HG02981 (cell line): ENCODE measurements at regions not wholly inside any gene's neighbourhood (a gene's known extent, or its start where the extent isn't known, plus 50 kb on each side); places are given as distances from the start of the nearest gene placed in this dataset.
"Not testable (repeated sequence)": the region's sequence is repeated elsewhere in the genome, so short reads cannot be mapped to it uniquely, and the experiment has no call there.

ENCODE experiments used
- ATAC-seq: cut with Tn5 transposase; IDR thresholded peaks from one replicate; pipeline ENCODE4 v1.9.1; 2021; ENCODE audit warnings: mild to moderate bottlenecking, moderate library complexity; ENCODE audit not compliant: unreplicated experiment

- no peak for ATAC-seq
These were observed 556.3 kb upstream of the CHAC2 start for GRCh38 chr2:53211201-53211774.

GRCh38 chr2:53210538-53210937, 557.1 kb upstream of the CHAC2 start:
- no peak for ATAC-seq

- no peak for ATAC-seq
These were observed 557.7 kb upstream of the CHAC2 start for GRCh38 chr2:53209679-53210458.

GRCh38 chr2:53208815-53209214, 558.8 kb upstream of the CHAC2 start:
- ATAC-seq: no peak

GRCh38 chr2:53206226-53206625, 561.4 kb upstream of the CHAC2 start:
- not testable (repeated sequence) for ATAC-seq

- no peak for ATAC-seq
These were observed 565.5 kb upstream of the CHAC2 start for GRCh38 chr2:53202063-53202462.

GRCh38 chr2:53200072-53200471, 567.5 kb upstream of the CHAC2 start:
- no peak for ATAC-seq

DNA sequence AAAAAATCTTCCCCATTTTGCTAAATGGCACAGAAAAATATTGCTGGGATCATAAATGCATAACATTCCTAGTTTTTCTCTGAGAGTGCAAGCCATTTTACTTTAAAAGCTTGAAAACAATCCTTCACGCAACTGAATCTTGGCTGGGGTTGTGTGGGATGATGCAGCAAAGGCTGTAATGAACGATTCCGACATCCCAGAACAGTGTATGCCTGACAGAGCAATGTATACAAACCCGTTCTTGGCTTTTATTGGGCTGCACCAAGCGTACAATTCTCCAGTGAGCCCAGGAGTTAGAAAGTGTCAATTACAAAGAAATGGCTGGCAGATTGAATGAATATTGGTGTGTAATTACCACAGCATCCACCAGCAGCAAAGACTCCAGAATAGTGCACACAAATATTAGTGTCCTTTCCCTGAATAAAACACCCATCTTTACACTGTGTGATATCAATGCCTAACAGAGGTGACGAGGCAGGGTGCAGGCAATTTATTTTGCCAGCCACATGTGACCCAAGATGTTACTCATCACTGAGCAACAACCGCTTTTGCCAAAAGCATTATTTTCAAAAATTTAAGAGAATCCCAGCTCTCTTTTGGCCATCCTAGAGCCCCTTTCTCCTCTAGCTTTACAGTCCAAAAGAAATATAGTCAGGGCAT, 578.6 kb upstream of the CHAC2 start:
- no peak for ATAC-seq

DNA sequence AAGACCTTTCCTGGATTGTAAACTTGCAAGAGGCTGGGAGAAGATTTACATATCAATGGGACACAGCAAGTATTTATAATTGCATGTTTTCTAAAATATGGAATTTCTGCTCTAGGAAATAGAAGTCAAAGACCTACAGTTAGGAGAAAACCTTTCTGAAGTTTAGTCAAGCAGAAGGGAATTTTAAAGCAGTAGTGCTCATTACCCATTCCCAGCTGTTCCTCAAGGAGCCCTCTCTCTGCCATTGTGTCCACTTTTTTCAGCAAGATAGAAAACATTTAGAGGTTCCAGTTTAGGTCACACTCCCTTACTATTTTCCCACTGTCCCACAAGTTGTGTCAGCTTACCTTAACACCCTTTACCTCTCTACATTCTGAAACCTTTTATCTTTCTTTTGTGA, 584.0 kb upstream of the CHAC2 start:
- no peak for ATAC-seq

DNA sequence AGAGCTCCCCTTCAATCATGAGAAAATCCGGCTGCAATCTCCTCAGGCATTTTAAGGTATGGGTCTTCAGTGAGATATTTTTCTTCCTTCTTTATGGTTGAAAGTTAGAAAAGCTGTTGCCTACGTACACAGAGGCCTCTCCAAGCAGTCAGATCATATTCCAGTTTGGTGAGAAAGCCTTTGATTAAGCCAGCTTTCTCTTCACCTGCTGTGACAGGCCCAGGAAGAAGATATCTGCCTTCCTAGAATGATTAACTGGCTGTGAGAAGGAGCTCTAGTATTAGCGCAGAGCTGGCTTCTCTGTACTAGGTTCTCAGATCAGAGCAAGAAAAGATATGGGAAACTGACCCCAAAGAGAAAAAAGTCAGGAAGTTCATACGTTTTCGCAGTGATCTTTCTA, 585.0 kb upstream of the CHAC2 start:
- ATAC-seq: no peak

DNA sequence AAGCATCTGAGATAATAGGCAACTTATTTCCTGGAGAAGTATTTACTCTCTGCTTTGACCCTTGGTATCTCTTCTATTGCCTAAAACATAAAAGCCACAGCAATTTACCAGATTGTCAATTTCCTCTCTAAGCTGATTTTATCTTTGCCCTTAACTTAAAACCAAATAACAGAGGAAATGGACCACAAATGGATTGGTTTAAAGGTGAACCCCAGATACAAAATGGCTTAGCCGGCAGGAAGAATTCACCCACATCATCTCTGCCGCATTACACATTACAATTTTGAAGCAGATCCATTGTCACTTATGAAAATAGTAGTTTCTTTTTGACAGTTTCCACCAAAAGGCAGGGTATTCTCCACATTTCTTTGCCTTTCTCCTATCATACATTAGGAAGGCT, 585.8 kb upstream of the CHAC2 start:
- no peak for ATAC-seq

GRCh38 chr2:53177327-53177726, 590.3 kb upstream of the CHAC2 start:
- ATAC-seq: no peak

GRCh38 chr2:53174539-53174938, 593.1 kb upstream of the CHAC2 start:
- no peak for ATAC-seq

GRCh38 chr2:53173698-53174455, 593.7 kb upstream of the CHAC2 start:
- ATAC-seq: no peak

GRCh38 chr2:53173091-53173490, 594.5 kb upstream of the CHAC2 start:
- no peak for ATAC-seq

DNA sequence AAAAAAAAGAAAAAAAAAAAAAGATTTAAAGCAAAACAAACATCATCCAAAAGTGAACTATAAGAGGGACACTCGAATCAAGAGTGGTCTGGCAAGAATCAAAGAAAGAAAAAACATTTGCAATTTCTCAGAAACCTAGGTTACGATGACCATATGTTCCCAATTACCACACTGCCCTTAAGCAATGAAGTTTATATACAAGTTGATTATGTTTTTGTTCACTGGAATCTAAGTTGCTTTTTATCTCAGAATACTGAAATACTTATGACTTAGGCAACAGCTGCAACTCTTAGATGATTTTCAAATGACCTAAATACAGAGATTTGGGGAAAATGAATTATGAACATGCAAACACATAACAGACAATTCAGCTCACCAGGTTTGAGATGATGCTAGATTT, 597.1 kb upstream of the CHAC2 start:
- no peak for ATAC-seq

GRCh38 chr2:53167227-53167626, 600.4 kb upstream of the CHAC2 start:
- ATAC-seq: no peak

DNA sequence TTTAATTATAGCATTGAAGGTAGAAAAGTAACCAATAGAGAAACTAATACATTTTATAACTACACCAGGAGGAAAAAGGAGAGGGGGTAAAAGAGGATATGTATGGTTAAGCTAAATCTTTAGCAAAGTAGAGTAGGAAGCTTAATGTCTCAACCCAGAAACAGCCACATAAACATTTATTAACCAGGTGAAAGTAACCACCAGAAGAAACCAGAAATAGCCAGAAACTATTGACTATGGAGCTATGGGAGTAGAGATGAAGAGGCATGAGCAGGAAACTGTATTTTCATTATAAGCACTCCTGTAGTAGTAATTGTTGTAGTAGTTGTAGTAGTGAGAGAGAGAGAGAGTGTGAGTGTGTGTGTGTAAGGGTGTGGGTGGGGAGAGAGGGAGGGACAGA, 617.5 kb upstream of the CHAC2 start:
- ATAC-seq: no peak

DNA sequence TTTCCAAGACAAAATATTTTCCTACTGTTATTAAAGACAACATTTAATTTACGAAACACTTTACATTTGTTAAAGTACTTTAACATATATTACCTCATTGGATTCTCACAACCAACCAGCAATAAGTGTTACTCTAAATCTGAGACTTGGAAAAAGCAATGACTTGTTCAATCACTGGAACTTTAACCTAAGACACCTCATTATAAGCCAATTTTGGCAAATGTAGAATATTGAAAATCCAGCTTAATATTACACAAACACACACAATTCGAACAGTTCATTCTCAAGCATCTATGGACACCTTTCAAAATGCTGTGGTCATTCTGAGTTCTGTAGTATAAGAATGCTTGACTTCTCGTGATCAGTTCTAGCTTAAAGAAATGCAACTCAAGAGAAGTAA, 619.4 kb upstream of the CHAC2 start:
- ATAC-seq: no peak

GRCh38 chr2:53131416-53131815, 636.2 kb upstream of the CHAC2 start:
- no peak for ATAC-seq

GRCh38 chr2:53130441-53130943, 637.1 kb upstream of the CHAC2 start:
- no peak for ATAC-seq
